ENCODE measurements at regions not wholly inside any gene's neighbourhood (a gene's known extent, or its start where the extent isn't known, plus 50 kb on each side); places are given as distances from the start of the nearest gene placed in this dataset.

GRCh38 chr2:51153236-51153635 is 121.3 kb upstream of the NRXN1 start:
- TF ChIP-seq CTCF (optimal IDR thresholded peaks at IDR 0.05 in 1 of 3, IDR thresholded peaks at IDR 0.05 in 1 of 3, conservative IDR thresholded peaks at IDR 0.05 in 1 of 3; ENCODE audit: extremely low read depth in 1 of 3, insufficient read depth in 2 of 3, low read length in 3 of 3), result no peak
- no peak for TF ChIP-seq EZH2 (IDR thresholded peaks at IDR 0.05; ENCODE audit: low read length)
